CD14-positive monocyte (primary cell): ENCODE measurements at regions not wholly inside any gene's neighbourhood (a gene's known extent, or its start where the extent isn't known, plus 50 kb on each side); places are given as distances from the start of the nearest gene placed in this dataset.

Source experiments
- DNase-seq, 3 donors: peaks; one replicate each; pipeline ENCODE4 v3.0.0-alpha.2; 2011 to 2022
- H2AFZ ChIP-seq: 2 replicates; pipeline ENCODE4 v1.6.0; 2012; ENCODE audit warnings: mild to moderate bottlenecking, low read depth, low read length, inconsistent platforms; ENCODE audit not compliant: insufficient read depth, poor library complexity, severe bottlenecking
- H3K27ac ChIP-seq, 2 donors: 1 replicate in 1 of 2; 2 replicates in 1 of 2; pipeline ENCODE4 v1.5.1; 2012 to 2013; ENCODE audit warnings: low read length in 2 of 2, control low read depth in 1 of 2, inconsistent platforms in 1 of 2, low read depth in 1 of 2, mild to moderate bottlenecking in 1 of 2
- H3K27me3 ChIP-seq, 2 donors: one replicate each; pipeline versions ENCODE4 v1.6.0 to v1.6.1; 2011 to 2013; ENCODE audit warnings: low read length in 2 of 2; ENCODE audit not compliant: control insufficient read depth in 2 of 2, insufficient read depth in 2 of 2
- H3K36me3 ChIP-seq, 2 donors: replicated peaks in 1 of 2; 1 replicate in 1 of 2; 2 replicates in 1 of 2; pipeline versions ENCODE4 v1.5.1 to v1.6.1; 2012 to 2013; ENCODE audit warnings: low read length in 2 of 2, control low read depth in 1 of 2, inconsistent platforms in 1 of 2, mild to moderate bottlenecking in 1 of 2; ENCODE audit not compliant: insufficient read depth in 2 of 2, control insufficient read depth in 1 of 2
- H3K4me1 ChIP-seq, 2 donors: 1 replicate in 1 of 2; 2 replicates in 1 of 2; pipeline versions ENCODE4 v1.5.1 to v1.6.1; 2012 to 2013; ENCODE audit warnings: low read length in 2 of 2, control low read depth in 1 of 2, inconsistent platforms in 1 of 2, mild to moderate bottlenecking in 1 of 2, moderate library complexity in 1 of 2; ENCODE audit not compliant: insufficient read depth in 2 of 2, control insufficient read depth in 1 of 2
- H3K4me2 ChIP-seq: replicated peaks from 2 replicates; pipeline ENCODE3; 2012; ENCODE audit warnings: low read length, moderate library complexity, mild to moderate bottlenecking; ENCODE audit not compliant: poor library complexity, severe bottlenecking; ENCODE audit errors: extremely low read depth
- H3K4me3 ChIP-seq, 3 experiments: fragments of 200-600 bp in 1 of 3; sonication (generic) in 1 of 3; replicated peaks in 1 of 3; 1 replicate in 2 of 3; 2 replicates in 1 of 3; pipeline ENCODE4 v1.5.1; 2011 to 2013; ENCODE audit warnings: low read length in 3 of 3, mild to moderate bottlenecking in 3 of 3, control low read depth in 2 of 3, low read depth in 2 of 3, inconsistent platforms in 1 of 3, moderate library complexity in 1 of 3
- H3K79me2 ChIP-seq: 2 replicates; pipeline ENCODE4 v1.6.0; 2012; ENCODE audit warnings: mild to moderate bottlenecking, control low read depth, inconsistent platforms, low read length, moderate library complexity; ENCODE audit not compliant: insufficient read depth
- H3K9ac ChIP-seq: 2 replicates; pipeline ENCODE4 v1.6.0; 2017; ENCODE audit warnings: low read length, mild to moderate bottlenecking; ENCODE audit not compliant: insufficient read depth, poor library complexity, severe bottlenecking
- H3K9me3 ChIP-seq, 2 donors: replicated peaks in 1 of 2; 1 replicate in 1 of 2; 2 replicates in 1 of 2; pipeline versions ENCODE4 v1.5.1 to v1.6.1; 2012 to 2013; ENCODE audit warnings: low read length in 2 of 2, control low read depth in 1 of 2; ENCODE audit not compliant: control insufficient read depth in 1 of 2, insufficient read depth in 1 of 2
- H4K20me1 ChIP-seq: 2 replicates; pipeline ENCODE4 v1.6.0; 2012; ENCODE audit warnings: mild to moderate bottlenecking, low read length, control low read depth, moderate library complexity; ENCODE audit not compliant: insufficient read depth
- H3K27ac Mint-ChIP-seq, 7 donors: one replicate each; pipeline ENCODE4 v1.8.0; 2020; ENCODE audit warnings: mild to moderate bottlenecking in 7 of 7, mixed read lengths in 7 of 7, moderate library complexity in 6 of 7, inconsistent platforms in 2 of 7
- H3K27me3 Mint-ChIP-seq, 3 donors: one replicate each; pipeline ENCODE4 v1.8.0; 2021 to 2022; ENCODE audit warnings: low read depth in 3 of 3, mild to moderate bottlenecking in 3 of 3, mixed read lengths in 3 of 3, moderate library complexity in 3 of 3, inconsistent platforms in 1 of 3
- H3K36me3 Mint-ChIP-seq, 2 donors: one replicate each; pipeline ENCODE4 v1.8.0; 2020; ENCODE audit warnings: mixed read lengths in 2 of 2, inconsistent platforms in 1 of 2, mild to moderate bottlenecking in 1 of 2
- H3K4me1 Mint-ChIP-seq: one replicate; pipeline ENCODE4 v1.8.0; 2020; ENCODE audit warnings: mild to moderate bottlenecking, mixed read lengths
- H3K4me3 Mint-ChIP-seq, 2 donors: one replicate each; pipeline ENCODE4 v1.8.0; 2020; ENCODE audit warnings: mild to moderate bottlenecking in 2 of 2, mixed read lengths in 2 of 2, moderate library complexity in 1 of 2
- H3K9me3 Mint-ChIP-seq, 7 donors: one replicate each; pipeline ENCODE4 v1.8.0; 2020 to 2022; ENCODE audit warnings: mixed read lengths in 7 of 7, mild to moderate bottlenecking in 6 of 7, moderate library complexity in 6 of 7, inconsistent platforms in 2 of 7
- CTCF ChIP-seq: fragments of 200-600 bp; IDR thresholded peaks from one replicate; pipeline ENCODE4 v1.8.0; 2022; ENCODE audit warnings: antibody characterized with exemption, mild to moderate bottlenecking
- WGBS: methylation state at CpG from one replicate; pipeline ENCODE4 v1.1.5; 2013; ENCODE audit warnings: missing lambda C conversion rate; ENCODE audit not compliant: insufficient coverage; 5-methylcytosine and 5-hydroxymethylcytosine counted together
- intact Hi-C, 2 donors: fragments of 100-400 bp; cut with micrococcal nuclease; formaldehyde crosslinking; loops; one replicate each; pipeline versions ENCODE4 v1.15.0 to v1.15.1; 2023

GRCh38 chr16:49056546-49056945 is 225.1 kb downstream of the CBLN1 start:
- no peak overlapping the region for H3K27ac Mint-ChIP-seq
- H2AFZ ChIP-seq: no peak overlapping the region
- no peaks in the 10 kb centered on the region for H3K79me2 ChIP-seq
- H3K4me1 Mint-ChIP-seq: no peaks in the 10 kb centered on the region
- intact Hi-C loops: no loop called here
- 55% methylated on average over 4 of the region's 5 CpGs for WGBS
- H3K27me3 ChIP-seq: no peaks in the 10 kb centered on the region
- H3K9me3 Mint-ChIP-seq: no peaks in the 10 kb centered on the region
- no peaks in the 10 kb centered on the region for H3K4me1 ChIP-seq
- H3K36me3 Mint-ChIP-seq: no peaks in the 10 kb centered on the region
- peaks cover 0 to 4% (median 0%) of the 10 kb centered on the region in 3 donors for H3K27me3 Mint-ChIP-seq
- TF ChIP-seq CTCF: no peak
- no peaks in the 10 kb centered on the region for H3K9me3 ChIP-seq
- H4K20me1 ChIP-seq: no peaks in the 10 kb centered on the region
- H3K4me2 ChIP-seq: no peak overlapping the region
- no peak overlapping the region for H3K27ac ChIP-seq
- no peak overlapping the region for H3K4me3 Mint-ChIP-seq
- no peak overlapping the region for H3K9ac ChIP-seq
- no peaks in the 10 kb centered on the region for H3K36me3 ChIP-seq
- H3K4me3 ChIP-seq: no peak overlapping the region
- DNase-seq: no peak

DNA sequence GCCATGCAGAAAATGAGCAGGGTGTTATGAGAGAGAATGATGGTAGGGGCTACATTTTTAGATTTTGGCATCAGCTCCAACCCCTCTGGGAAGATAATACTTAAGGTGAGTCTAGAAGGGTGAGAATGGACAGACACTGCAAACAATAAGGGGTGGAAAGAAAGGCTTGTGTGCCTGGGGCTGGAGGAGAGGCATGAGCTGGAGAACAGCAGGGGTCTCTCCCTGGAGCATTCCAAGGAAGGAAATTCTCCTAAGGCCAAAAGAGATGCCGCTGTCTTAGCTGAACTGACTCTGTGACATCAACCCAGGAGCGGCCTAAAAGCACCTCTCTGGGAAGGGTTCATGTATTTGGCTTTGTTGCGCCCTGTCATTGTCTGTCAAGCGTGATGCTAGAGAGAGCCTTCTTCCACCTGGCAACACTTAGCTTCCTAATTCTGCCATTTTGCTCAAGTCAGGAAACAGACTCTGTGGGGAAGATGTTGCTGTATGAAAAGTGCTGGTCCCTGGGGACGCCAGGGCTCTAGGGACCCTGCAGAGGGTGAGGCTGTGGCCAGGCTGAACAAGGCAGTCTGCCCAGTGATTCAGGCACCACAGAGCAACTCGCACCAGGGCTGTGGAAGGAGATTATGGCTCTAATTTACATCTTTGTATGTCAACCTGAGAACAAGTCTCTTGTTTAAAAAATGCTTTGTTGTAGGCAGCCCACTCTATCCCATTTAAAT is 225.7 kb downstream of the CBLN1 start:
- Histone ChIP-seq H3K4me2 (no peak overlapping the region), H3K27ac (no peak overlapping the region), H4K20me1 (no peaks in the 10 kb centered on the region), H2AFZ (no peak overlapping the region), H3K36me3 (no peaks in the 10 kb centered on the region), H3K9me3 (no peaks in the 10 kb centered on the region), H3K27me3 (no peaks in the 10 kb centered on the region), H3K9ac (no peak overlapping the region), H3K4me3 (no peak overlapping the region), H3K79me2 (no peaks in the 10 kb centered on the region), H3K4me1 (no peaks in the 10 kb centered on the region)
- H3K4me1 Mint-ChIP-seq: no peaks in the 10 kb centered on the region
- H3K36me3 Mint-ChIP-seq: no peaks in the 10 kb centered on the region
- TF ChIP-seq CTCF: no peak
- peaks cover 0 to 4% (median 0%) of the 10 kb centered on the region in 3 donors for H3K27me3 Mint-ChIP-seq
- H3K4me3 Mint-ChIP-seq: no peak overlapping the region
- H3K27ac Mint-ChIP-seq: no peak overlapping the region
- no peak for DNase-seq
- 73% methylated on average over 2 of the region's 6 CpGs for WGBS
- no peaks in the 10 kb centered on the region for H3K9me3 Mint-ChIP-seq
- intact Hi-C loops: no loop called here
